ENCODE measurements at regions not wholly inside any gene's neighbourhood (a gene's known extent, or its start where the extent isn't known, plus 50 kb on each side); places are given as distances from the start of the nearest gene placed in this dataset.

GRCh38 chr4:141290771-141291170, 70.1 kb downstream of the ZNF330 start:
- TF ChIP-seq CTCF (IDR thresholded peaks at IDR 0.05; ENCODE audit: insufficient read depth, low read depth, low read length) = no peak
- no peak overlapping the region for H3K4me3 ChIP-seq (ENCODE audit: low read depth, low read length)
- DNase-seq (ENCODE audit: low read depth) = no peak

- no peak for TF ChIP-seq CTCF (IDR thresholded peaks at IDR 0.05; ENCODE audit: insufficient read depth, low read depth, low read length)
- no peak overlapping the region for H3K4me3 ChIP-seq (ENCODE audit: low read depth, low read length)
Measured at GRCh38 chr4:141294306-141294705, 73.6 kb downstream of the ZNF330 start.

GRCh38 chr4:141301216-141301615, 80.5 kb downstream of the ZNF330 start:
- no peak for TF ChIP-seq CTCF (IDR thresholded peaks at IDR 0.05; ENCODE audit: insufficient read depth, low read depth, low read length)
- H3K4me3 ChIP-seq (ENCODE audit: low read depth, low read length) = no peak overlapping the region
- DNase-seq (ENCODE audit: low read depth) = no peak

More at GRCh38 chr4:141294306-141294705, 73.6 kb downstream of the ZNF330 start:
- DNase-seq (ENCODE audit: low read depth) = no peak

GRCh38 chr4:141302924-141303323, 82.2 kb downstream of the ZNF330 start:
- no peak for TF ChIP-seq CTCF (IDR thresholded peaks at IDR 0.05; ENCODE audit: insufficient read depth, low read depth, low read length)

GRCh38 chr4:141304346-141304745, 83.7 kb downstream of the ZNF330 start:
- no peak for TF ChIP-seq CTCF (IDR thresholded peaks at IDR 0.05; ENCODE audit: insufficient read depth, low read depth, low read length)
- DNase-seq (ENCODE audit: low read depth) = no peak
- no peak overlapping the region for H3K4me3 ChIP-seq (ENCODE audit: low read depth, low read length)

More at GRCh38 chr4:141302924-141303323, 82.2 kb downstream of the ZNF330 start:
- no peak for DNase-seq (ENCODE audit: low read depth)
- H3K4me3 ChIP-seq (ENCODE audit: low read depth, low read length) = no peak overlapping the region

GRCh38 chr4:141306331-141306730, 85.6 kb downstream of the ZNF330 start:
- H3K4me3 ChIP-seq (ENCODE audit: low read depth, low read length) = no peak overlapping the region
- no peak for TF ChIP-seq CTCF (IDR thresholded peaks at IDR 0.05; ENCODE audit: insufficient read depth, low read depth, low read length)
- DNase-seq (ENCODE audit: low read depth) = no peak

GRCh38 chr4:141307241-141307689, 86.6 kb downstream of the ZNF330 start:
- peak; percentile 64 for TF ChIP-seq CTCF (IDR thresholded peaks at IDR 0.05; ENCODE audit: insufficient read depth, low read depth, low read length)
- no peak overlapping the region for H3K4me3 ChIP-seq (ENCODE audit: low read depth, low read length)
- peak; percentile 67 for DNase-seq (ENCODE audit: low read depth)

All from fibroblast of villous mesenchyme (primary cell).